ENCODE measurements at regions not wholly inside any gene's neighbourhood (a gene's known extent, or its start where the extent isn't known, plus 50 kb on each side); places are given as distances from the start of the nearest gene placed in this dataset.

DNA sequence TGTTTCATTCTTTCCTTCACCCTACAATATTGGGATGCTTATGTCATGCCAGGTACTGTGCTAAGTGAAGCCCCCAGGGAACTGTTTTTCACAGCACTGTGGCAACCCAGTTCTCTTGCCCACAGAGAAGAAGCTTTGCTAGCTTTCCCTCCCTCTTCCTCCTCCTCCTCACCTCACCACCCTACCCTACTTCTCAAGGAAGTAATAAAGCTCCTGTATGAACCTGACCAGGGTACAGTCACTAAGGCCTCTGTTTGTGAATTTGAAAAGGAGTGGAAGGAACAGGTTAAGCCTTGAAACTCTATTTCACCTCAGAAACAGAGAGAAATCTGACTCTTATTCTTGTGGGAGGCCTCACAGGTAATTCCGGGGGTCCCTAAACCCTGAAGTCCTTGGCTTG is 219.4 kb upstream of the RADX start:
- Histone ChIP-seq H3K9ac (ENCODE audit: low read length) (no peak overlapping the region), H3K4me1 (ENCODE audit: insufficient read depth, low read length) (no peaks in the 10 kb centered on the region), H4K20me1 (ENCODE audit: low read length) (no peaks in the 10 kb centered on the region), H3F3A (ENCODE audit: low read length, unreplicated experiment) (no peaks in the 10 kb centered on the region), H3K9me2 (replicated peaks; ENCODE audit: low read length) (no peaks in the 10 kb centered on the region), H3K4me3 (ENCODE audit: low read length) (no peak overlapping the region), H3K36me3 (ENCODE audit: low read depth, low read length) (no peaks in the 10 kb centered on the region), H3K27me3 (ENCODE audit: low read length) (no peaks in the 10 kb centered on the region), H3K79me2 (ENCODE audit: low read length) (no peaks in the 10 kb centered on the region), H3K4me2 (ENCODE audit: low read length) (no peak overlapping the region), H3K9me3 (ENCODE audit: low read length) (no peaks in the 10 kb centered on the region), H3K27ac (ENCODE audit: low read length) (no peak overlapping the region), H2AFZ (ENCODE audit: low read length) (no peak overlapping the region)
- intact Hi-C loops (cut with micrococcal nuclease), result loop anchor here (10.0 kb wide), 2 partner anchors 78 to 188 kb away; no protein-coding TSS in a partner anchor
- ChIA-PET CTCF (no interaction called here), POLR2A (ENCODE audit: unreplicated experiment) (no interaction called here)
- ATAC-seq, result no peak
- no TSS peak for BruUV-seq (replicated peaks)
- no peak for DNase-seq
- TF ChIP-seq, protein P1, sequence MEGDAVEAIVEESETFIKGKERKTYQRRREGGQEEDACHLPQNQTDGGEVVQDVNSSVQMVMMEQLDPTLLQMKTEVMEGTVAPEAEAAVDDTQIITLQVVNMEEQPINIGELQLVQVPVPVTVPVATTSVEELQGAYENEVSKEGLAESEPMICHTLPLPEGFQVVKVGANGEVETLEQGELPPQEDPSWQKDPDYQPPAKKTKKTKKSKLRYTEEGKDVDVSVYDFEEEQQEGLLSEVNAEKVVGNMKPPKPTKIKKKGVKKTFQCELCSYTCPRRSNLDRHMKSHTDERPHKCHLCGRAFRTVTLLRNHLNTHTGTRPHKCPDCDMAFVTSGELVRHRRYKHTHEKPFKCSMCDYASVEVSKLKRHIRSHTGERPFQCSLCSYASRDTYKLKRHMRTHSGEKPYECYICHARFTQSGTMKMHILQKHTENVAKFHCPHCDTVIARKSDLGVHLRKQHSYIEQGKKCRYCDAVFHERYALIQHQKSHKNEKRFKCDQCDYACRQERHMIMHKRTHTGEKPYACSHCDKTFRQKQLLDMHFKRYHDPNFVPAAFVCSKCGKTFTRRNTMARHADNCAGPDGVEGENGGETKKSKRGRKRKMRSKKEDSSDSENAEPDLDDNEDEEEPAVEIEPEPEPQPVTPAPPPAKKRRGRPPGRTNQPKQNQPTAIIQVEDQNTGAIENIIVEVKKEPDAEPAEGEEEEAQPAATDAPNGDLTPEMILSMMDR (conservative IDR thresholded peaks at IDR 0.05; ENCODE audit: low read depth, low read length), result no peak
- TF ChIP-seq EZH2 (IDR thresholded peaks at IDR 0.05; ENCODE audit: low read length, unreplicated experiment), result no peak
- TF ChIP-seq EZH2phosphoT487 (IDR thresholded peaks at IDR 0.05; ENCODE audit: borderline replicate concordance, low read length), result no peak

DNA sequence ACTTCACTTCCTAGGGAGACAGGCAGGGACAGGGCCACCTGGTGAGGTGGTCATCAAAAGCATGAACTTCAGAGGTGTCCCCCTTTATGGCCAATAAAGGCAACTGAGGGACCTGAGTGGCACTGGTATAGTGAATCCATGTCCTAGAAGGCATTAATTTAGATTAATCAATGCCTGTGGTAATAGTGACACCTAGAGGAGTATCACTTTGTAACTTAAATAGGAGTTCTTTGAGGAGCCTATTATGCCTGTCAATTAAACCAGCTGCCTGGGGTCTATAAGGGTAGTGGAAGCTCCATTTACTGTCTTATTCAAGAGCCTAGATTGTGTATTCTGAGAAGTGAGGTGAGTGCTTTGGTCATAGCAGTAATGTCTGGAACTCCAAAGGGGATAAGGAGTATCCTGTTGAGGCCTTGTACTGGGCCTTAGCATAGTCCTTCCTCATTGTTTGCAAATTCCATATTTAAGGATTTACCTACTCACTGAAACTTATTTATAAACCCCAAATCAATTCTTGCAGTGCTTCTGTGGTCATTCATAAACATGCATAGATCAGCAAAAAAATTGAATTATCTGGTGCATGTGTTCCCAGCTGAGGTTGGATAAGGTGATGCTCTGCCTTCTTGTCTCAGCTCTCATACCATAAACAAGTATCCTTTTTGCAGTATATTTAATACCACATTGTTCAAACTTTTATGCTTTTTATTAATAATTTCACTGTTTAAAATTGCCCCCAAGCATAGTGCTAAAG is 213.8 kb upstream of the RADX start:
- no peak overlapping the region for H3K4me3 ChIP-seq (ENCODE audit: low read length)
- H3K36me3 ChIP-seq (ENCODE audit: low read depth, low read length), result no peaks in the 10 kb centered on the region
- intact Hi-C loops (cut with micrococcal nuclease), result loop anchor here (1.0 to 10.0 kb wide), 6 partner anchors 83 to 423 kb away; no protein-coding TSS in a partner anchor
- H3K9me3 ChIP-seq (ENCODE audit: low read length), result no peaks in the 10 kb centered on the region
- H3K9me2 ChIP-seq (replicated peaks; ENCODE audit: low read length), result no peaks in the 10 kb centered on the region
- H3K27ac ChIP-seq (ENCODE audit: low read length), result no peak overlapping the region
- H3F3A ChIP-seq (ENCODE audit: low read length, unreplicated experiment), result no peaks in the 10 kb centered on the region
- DNase-seq (peak; percentile 67), ATAC-seq (peak; percentile 79)
- ChIA-PET CTCF (interaction anchor here (0.6 kb wide), 1 partner anchor 21 kb away, joined by 3 read pairs; no protein-coding TSS in a partner anchor), POLR2A (ENCODE audit: unreplicated experiment) (no interaction called here)
- TF ChIP-seq EZH2 (IDR thresholded peaks at IDR 0.05; ENCODE audit: low read length, unreplicated experiment) (no peak), EZH2phosphoT487 (IDR thresholded peaks at IDR 0.05; ENCODE audit: borderline replicate concordance, low read length) (no peak)
- TF ChIP-seq, protein P1 (conservative IDR thresholded peaks at IDR 0.05; ENCODE audit: low read depth, low read length), result peak; percentile 63
- no peak overlapping the region for H3K9ac ChIP-seq (ENCODE audit: low read length)
- H3K4me2 ChIP-seq (ENCODE audit: low read length), result no peak overlapping the region
- H2AFZ ChIP-seq (ENCODE audit: low read length), result no peak overlapping the region
- H3K27me3 ChIP-seq (ENCODE audit: low read length), result no peaks in the 10 kb centered on the region
- H4K20me1 ChIP-seq (ENCODE audit: low read length), result no peaks in the 10 kb centered on the region
- no peaks in the 10 kb centered on the region for H3K4me1 ChIP-seq (ENCODE audit: insufficient read depth, low read length)
- H3K79me2 ChIP-seq (ENCODE audit: low read length), result no peaks in the 10 kb centered on the region
- BruUV-seq (replicated peaks), result no TSS peak

DNA sequence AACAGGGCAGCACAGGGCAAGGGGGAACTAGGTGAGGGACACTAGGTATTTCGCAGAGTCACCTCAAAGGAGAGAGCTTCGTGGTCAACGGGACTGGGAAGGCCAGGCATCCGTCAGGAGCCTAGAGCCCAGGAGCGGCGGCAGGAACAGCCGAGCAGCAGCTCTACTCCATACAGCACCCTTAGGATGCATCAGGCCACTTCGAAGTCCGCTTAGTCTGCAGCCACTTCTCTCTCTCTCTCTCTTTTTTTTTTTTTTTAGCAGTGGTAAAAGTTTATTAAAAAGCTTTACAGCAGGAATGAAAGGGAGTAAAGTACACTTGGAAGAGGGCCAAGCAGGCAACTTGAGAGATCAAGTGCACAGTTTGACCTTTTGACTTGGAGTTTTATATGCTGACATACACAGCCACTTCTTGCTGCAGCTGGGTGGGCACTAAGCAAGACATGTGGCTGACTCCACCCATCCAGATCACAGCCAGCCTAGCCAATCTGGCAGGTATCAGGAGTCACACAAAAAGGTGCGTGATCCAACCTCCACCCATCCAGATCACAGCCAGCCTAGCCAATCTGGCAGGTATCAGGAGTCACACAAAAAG is 209.7 kb upstream of the RADX start:
- Histone ChIP-seq H3K4me1 (ENCODE audit: insufficient read depth, low read length) (no peaks in the 10 kb centered on the region), H3K9me2 (replicated peaks; ENCODE audit: low read length) (no peaks in the 10 kb centered on the region), H3F3A (ENCODE audit: low read length, unreplicated experiment) (no peaks in the 10 kb centered on the region), H3K9me3 (ENCODE audit: low read length) (no peaks in the 10 kb centered on the region), H3K4me2 (ENCODE audit: low read length) (no peak overlapping the region), H3K27me3 (ENCODE audit: low read length) (no peaks in the 10 kb centered on the region), H3K79me2 (ENCODE audit: low read length) (no peaks in the 10 kb centered on the region), H2AFZ (ENCODE audit: low read length) (no peak overlapping the region), H4K20me1 (ENCODE audit: low read length) (no peaks in the 10 kb centered on the region), H3K9ac (ENCODE audit: low read length) (no peak overlapping the region), H3K4me3 (ENCODE audit: low read length) (no peak overlapping the region), H3K27ac (ENCODE audit: low read length) (no peak overlapping the region), H3K36me3 (ENCODE audit: low read depth, low read length) (no peaks in the 10 kb centered on the region)
- intact Hi-C loops (cut with micrococcal nuclease), result no loop called here
- POLR2A ChIA-PET (ENCODE audit: unreplicated experiment), result no interaction called here
- ATAC-seq, result no peak
- DNase-seq, result no peak
- TF ChIP-seq, protein P1 (conservative IDR thresholded peaks at IDR 0.05; ENCODE audit: low read depth, low read length), result no peak
- TF ChIP-seq EZH2phosphoT487 (IDR thresholded peaks at IDR 0.05; ENCODE audit: borderline replicate concordance, low read length), result no peak
- TF ChIP-seq EZH2 (IDR thresholded peaks at IDR 0.05; ENCODE audit: low read length, unreplicated experiment), result no peak
- BruUV-seq (replicated peaks), result no TSS peak
- CTCF ChIA-PET, result no interaction called here

Measured in PC-3 (cell line).